Neural progenitor cell (in vitro differentiated cells): ENCODE measurements at regions not wholly inside any gene's neighbourhood (a gene's known extent, or its start where the extent isn't known, plus 50 kb on each side); places are given as distances from the start of the nearest gene placed in this dataset.

ENCODE experiments used
- DNase-seq: peaks from one replicate; pipeline ENCODE4 v3.0.0-alpha.2; 2016; ENCODE audit warnings: low spot score
- H2AFZ ChIP-seq: fragments of 200-600 bp; sonication (generic); replicated peaks from 2 replicates; pipeline ENCODE4 v1.6.1; 2016; ENCODE audit warnings: antibody characterized with exemption
- H3F3A ChIP-seq: fragments of 200-600 bp; sonication (generic); 2 replicates; pipeline ENCODE4 v1.6.1; 2016; ENCODE audit warnings: antibody characterized with exemption, low read depth
- H3K27ac ChIP-seq: fragments of 200-600 bp; sonication (generic); 2 replicates; pipeline ENCODE4 v1.5.1; 2016; ENCODE audit warnings: mild to moderate bottlenecking
- H3K27me3 ChIP-seq: fragments of 200-600 bp; sonication (generic); 2 replicates; pipeline ENCODE4 v1.6.1; 2016; ENCODE audit warnings: mild to moderate bottlenecking, moderate library complexity
- H3K36me3 ChIP-seq: fragments of 200-600 bp; sonication (generic); 2 replicates; pipeline ENCODE4 v1.5.1; 2016
- H3K4me1 ChIP-seq: fragments of 200-600 bp; sonication (generic); 2 replicates; pipeline ENCODE4 v1.6.1; 2016; ENCODE audit warnings: mixed run types
- H3K4me2 ChIP-seq: fragments of 200-600 bp; sonication (generic); 2 replicates; pipeline ENCODE4 v1.6.1; 2016
- H3K4me3 ChIP-seq: fragments of 200-600 bp; sonication (generic); 2 replicates; pipeline ENCODE4 v1.5.1; 2016
- H3K79me2 ChIP-seq: fragments of 200-600 bp; sonication (generic); 2 replicates; pipeline ENCODE4 v1.6.1; 2016; ENCODE audit warnings: low read depth
- H3K9ac ChIP-seq: fragments of 200-600 bp; sonication (generic); 2 replicates; pipeline ENCODE4 v1.6.1; 2016
- H3K9me3 ChIP-seq: fragments of 200-600 bp; sonication (generic); 2 replicates; pipeline ENCODE4 v1.5.1; 2016; ENCODE audit warnings: low read depth
- H4K20me1 ChIP-seq: fragments of 200-600 bp; sonication (generic); 2 replicates; pipeline ENCODE4 v1.6.1; 2016; ENCODE audit warnings: low read depth
- H3K27ac Mint-ChIP-seq: 3 replicates; pipeline ENCODE4 v1.8.0; 2021; ENCODE audit warnings: mixed read lengths
- H3K27me3 Mint-ChIP-seq: 2 replicates; pipeline ENCODE4 v1.8.0; 2022; ENCODE audit warnings: low read depth, mild to moderate bottlenecking, inconsistent platforms, moderate library complexity, mixed read lengths; ENCODE audit not compliant: insufficient read depth
- H3K36me3 Mint-ChIP-seq: 3 replicates; pipeline ENCODE4 v1.8.0; 2021; ENCODE audit warnings: mixed read lengths
- H3K4me1 Mint-ChIP-seq: 3 replicates; pipeline ENCODE4 v1.8.0; 2021; ENCODE audit warnings: mixed read lengths
- H3K4me3 Mint-ChIP-seq: 3 replicates; pipeline ENCODE4 v1.8.0; 2021; ENCODE audit warnings: mild to moderate bottlenecking, moderate library complexity, mixed read lengths
- H3K9me3 Mint-ChIP-seq: 3 replicates; pipeline ENCODE4 v1.8.0; 2020; ENCODE audit warnings: mixed read lengths
- EZH2 ChIP-seq: fragments of 200-600 bp; sonication (generic); IDR thresholded peaks from 2 replicates; pipeline ENCODE4 v1.6.1; 2017; ENCODE audit warnings: antibody characterized with exemption, mild to moderate bottlenecking, moderate library complexity
- EZH2phosphoT487 ChIP-seq: fragments of 200-600 bp; sonication (generic); IDR thresholded peaks from 2 replicates; pipeline ENCODE4 v1.6.1; 2017; ENCODE audit warnings: antibody characterized with exemption
- TF ChIP-seq, protein P1 (sequence below): fragments of 200-600 bp; sonication (generic); IDR thresholded peaks from 2 replicates; pipeline ENCODE4 v1.5.1; 2017; ENCODE audit warnings: antibody characterized with exemption, mild to moderate bottlenecking

DNA sequence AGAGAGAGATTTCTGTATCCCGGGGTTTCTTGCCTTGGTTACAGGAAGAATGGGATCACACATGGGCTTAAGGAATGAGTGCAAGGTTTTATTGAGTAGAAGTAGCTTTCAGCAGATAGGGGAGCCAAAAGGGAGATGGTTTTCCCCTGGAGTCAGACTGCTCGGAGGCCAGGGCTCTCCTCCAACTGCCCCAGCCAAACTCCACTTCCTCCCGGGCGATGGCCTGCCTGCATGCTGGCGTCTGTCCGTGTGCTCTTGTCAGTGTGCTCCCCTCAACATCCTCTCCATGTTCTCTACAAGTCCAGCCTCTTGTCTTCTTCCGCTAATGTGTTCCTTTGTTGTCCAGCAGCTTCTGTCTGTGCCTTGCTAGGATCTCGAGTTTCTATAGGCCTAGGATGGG is 421.3 kb upstream of the ADGRL2 start:
- no peak for TF ChIP-seq EZH2
- no peak for TF ChIP-seq EZH2phosphoT487
- TF ChIP-seq, protein P1, sequence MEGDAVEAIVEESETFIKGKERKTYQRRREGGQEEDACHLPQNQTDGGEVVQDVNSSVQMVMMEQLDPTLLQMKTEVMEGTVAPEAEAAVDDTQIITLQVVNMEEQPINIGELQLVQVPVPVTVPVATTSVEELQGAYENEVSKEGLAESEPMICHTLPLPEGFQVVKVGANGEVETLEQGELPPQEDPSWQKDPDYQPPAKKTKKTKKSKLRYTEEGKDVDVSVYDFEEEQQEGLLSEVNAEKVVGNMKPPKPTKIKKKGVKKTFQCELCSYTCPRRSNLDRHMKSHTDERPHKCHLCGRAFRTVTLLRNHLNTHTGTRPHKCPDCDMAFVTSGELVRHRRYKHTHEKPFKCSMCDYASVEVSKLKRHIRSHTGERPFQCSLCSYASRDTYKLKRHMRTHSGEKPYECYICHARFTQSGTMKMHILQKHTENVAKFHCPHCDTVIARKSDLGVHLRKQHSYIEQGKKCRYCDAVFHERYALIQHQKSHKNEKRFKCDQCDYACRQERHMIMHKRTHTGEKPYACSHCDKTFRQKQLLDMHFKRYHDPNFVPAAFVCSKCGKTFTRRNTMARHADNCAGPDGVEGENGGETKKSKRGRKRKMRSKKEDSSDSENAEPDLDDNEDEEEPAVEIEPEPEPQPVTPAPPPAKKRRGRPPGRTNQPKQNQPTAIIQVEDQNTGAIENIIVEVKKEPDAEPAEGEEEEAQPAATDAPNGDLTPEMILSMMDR = no peak
- Histone ChIP-seq H3K9ac (no peak overlapping the region), H4K20me1 (no peaks in the 10 kb centered on the region), H3K27ac (no peak overlapping the region), H2AFZ (peak overlapping the region; percentile 73), H3K27me3 (no peaks in the 10 kb centered on the region), H3K36me3 (no peaks in the 10 kb centered on the region), H3K79me2 (no peaks in the 10 kb centered on the region), H3K4me2 (no peak overlapping the region), H3K9me3 (no peaks in the 10 kb centered on the region), H3K4me3 (no peak overlapping the region), H3K4me1 (peaks cover 15% of the 10 kb centered on the region), H3F3A (no peaks in the 10 kb centered on the region)
- Mint-ChIP-seq H3K4me1 (peaks cover 31% of the 10 kb centered on the region), H3K4me3 (no peak overlapping the region), H3K9me3 (no peaks in the 10 kb centered on the region), H3K36me3 (peaks cover 3% of the 10 kb centered on the region), H3K27ac (peak overlapping the region; percentile 62), H3K27me3 (peaks cover 2% of the 10 kb centered on the region)
- DNase-seq = no peak

DNA sequence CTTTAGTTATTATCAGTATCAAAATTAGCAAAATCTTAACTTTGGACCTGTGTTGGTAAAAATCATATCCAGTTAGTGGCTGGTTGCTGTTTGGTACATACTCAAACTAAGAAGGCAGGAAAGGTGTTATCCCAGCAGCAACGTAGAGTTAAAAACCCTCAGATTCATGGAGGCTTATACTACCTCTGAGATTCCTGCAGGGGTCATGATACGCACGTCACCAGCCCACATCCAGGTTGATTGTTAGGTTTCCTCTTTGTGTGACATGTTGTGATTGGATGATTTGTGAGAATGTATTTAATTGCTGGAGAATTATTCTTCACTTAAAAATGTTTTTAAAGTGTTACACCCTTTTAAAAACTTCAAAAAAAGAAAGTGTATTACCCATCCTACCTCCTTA is 423.3 kb upstream of the ADGRL2 start:
- no peaks in the 10 kb centered on the region for H4K20me1 ChIP-seq
- peaks cover 2% of the 10 kb centered on the region for H3K27me3 Mint-ChIP-seq
- no peak overlapping the region for H3K4me3 ChIP-seq
- peaks cover 23% of the 10 kb centered on the region for H3K4me1 Mint-ChIP-seq
- no peak for TF ChIP-seq EZH2
- TF ChIP-seq EZH2phosphoT487 = no peak
- TF ChIP-seq, protein P1 = peak; percentile 44
- H3K27ac Mint-ChIP-seq = no peak overlapping the region
- no peak overlapping the region for H3K9ac ChIP-seq
- no peaks in the 10 kb centered on the region for H3K36me3 ChIP-seq
- H3K27me3 ChIP-seq = no peaks in the 10 kb centered on the region
- no peak overlapping the region for H3K4me3 Mint-ChIP-seq
- no peaks in the 10 kb centered on the region for H3K9me3 Mint-ChIP-seq
- H3K9me3 ChIP-seq = no peaks in the 10 kb centered on the region
- no peaks in the 10 kb centered on the region for H3K79me2 ChIP-seq
- peaks cover 10% of the 10 kb centered on the region for H3K4me1 ChIP-seq
- peak; percentile 32 for DNase-seq
- H2AFZ ChIP-seq = no peak overlapping the region
- no peak overlapping the region for H3K27ac ChIP-seq
- no peak overlapping the region for H3K4me2 ChIP-seq
- H3K36me3 Mint-ChIP-seq = peaks cover 8% of the 10 kb centered on the region
- no peaks in the 10 kb centered on the region for H3F3A ChIP-seq

DNA sequence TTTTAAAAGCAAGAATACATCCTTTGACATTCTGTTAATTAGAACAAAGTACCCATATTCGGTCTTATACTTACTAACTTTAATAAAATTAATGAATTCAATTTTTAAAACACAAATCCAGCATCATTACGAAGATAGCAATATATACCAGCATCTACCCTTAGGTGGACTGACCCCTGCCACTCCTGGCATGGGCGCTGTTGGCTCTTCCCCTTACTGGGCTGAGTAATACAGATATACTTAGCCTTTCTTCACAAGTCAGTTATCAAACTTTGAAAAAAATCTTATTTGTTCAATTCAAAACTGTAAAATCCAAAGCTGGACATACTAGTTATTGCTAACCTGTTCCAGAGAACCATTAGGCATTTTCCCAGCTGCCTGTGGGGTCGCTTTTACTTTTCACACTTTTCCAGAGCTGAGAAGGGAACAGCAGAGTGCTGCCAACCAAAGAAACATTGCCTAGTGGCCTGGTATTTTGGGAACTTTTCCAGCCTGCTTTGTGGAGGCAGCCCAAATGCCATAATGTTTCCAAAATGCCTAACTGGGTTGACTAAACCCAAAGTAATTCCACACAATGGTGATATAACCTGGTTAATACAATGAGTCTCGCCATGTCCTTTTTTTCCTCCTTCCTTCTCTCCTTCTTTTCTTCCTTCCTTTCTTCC is 424.7 kb upstream of the ADGRL2 start:
- Histone ChIP-seq H3K27ac (no peak overlapping the region), H2AFZ (no peak overlapping the region), H4K20me1 (no peaks in the 10 kb centered on the region), H3K4me3 (no peak overlapping the region), H3F3A (no peaks in the 10 kb centered on the region), H3K4me2 (no peak overlapping the region), H3K27me3 (no peaks in the 10 kb centered on the region), H3K9me3 (no peaks in the 10 kb centered on the region), H3K4me1 (no peaks in the 10 kb centered on the region), H3K9ac (no peak overlapping the region), H3K36me3 (no peaks in the 10 kb centered on the region), H3K79me2 (no peaks in the 10 kb centered on the region)
- no peaks in the 10 kb centered on the region for H3K27me3 Mint-ChIP-seq
- H3K9me3 Mint-ChIP-seq = no peaks in the 10 kb centered on the region
- no peak overlapping the region for H3K4me3 Mint-ChIP-seq
- DNase-seq = no peak
- H3K36me3 Mint-ChIP-seq = peaks cover 8% of the 10 kb centered on the region
- no peak overlapping the region for H3K27ac Mint-ChIP-seq
- TF ChIP-seq, protein P1 = no peak
- TF ChIP-seq EZH2 (no peak), EZH2phosphoT487 (no peak)
- peaks cover 10% of the 10 kb centered on the region for H3K4me1 Mint-ChIP-seq
